CD4-positive, alpha-beta T cell treated with Interferon gamma for 1 hour (primary cell): ENCODE measurements at regions not wholly inside any gene's neighbourhood (a gene's known extent, or its start where the extent isn't known, plus 50 kb on each side); places are given as distances from the start of the nearest gene placed in this dataset.
"Not testable (repeated sequence)": the region's sequence is repeated elsewhere in the genome, so short reads cannot be mapped to it uniquely, and the experiment has no call there.

Experiments used
- DNase-seq: peaks from one replicate; pipeline ENCODE4 v3.0.0-alpha.2; 2020

DNA sequence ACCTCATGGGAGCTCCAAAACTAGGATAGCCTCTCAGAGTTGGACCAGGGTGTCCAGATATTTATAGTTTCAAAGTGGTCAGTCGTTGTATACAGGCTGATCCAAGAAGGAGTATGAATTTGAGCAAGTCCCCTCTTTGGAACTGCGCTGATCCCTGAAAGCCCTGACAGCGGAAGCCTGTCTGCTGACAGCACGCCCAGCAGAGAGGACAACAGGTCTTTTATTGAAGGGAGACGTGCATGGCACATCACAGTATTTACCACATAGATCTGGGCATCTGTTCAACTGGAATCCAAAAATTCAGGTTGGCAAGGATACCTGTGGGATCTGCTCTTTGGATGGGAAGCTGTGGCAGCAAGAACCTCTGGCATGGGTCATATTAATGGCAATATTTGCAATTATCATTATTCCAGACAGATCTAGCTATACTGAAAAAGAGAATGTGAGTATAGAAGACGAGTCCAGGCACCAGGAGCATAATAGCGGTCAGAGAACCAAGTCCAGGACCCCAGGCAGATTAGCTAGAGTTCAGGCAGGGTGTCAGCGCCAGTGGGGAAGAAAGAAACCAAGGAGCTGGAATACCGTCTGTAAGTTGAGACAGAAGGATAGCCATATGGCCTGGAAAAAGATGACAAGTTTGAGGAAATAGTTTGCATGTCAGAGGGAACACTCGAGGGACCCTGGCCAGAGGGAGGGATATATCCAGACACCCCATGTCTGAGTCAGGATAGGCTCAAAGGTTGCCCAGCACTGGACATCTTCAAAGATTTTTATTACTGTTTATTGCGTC lies 260.4 kb upstream of the FANCL start:
- DNase-seq: no peak

DNA sequence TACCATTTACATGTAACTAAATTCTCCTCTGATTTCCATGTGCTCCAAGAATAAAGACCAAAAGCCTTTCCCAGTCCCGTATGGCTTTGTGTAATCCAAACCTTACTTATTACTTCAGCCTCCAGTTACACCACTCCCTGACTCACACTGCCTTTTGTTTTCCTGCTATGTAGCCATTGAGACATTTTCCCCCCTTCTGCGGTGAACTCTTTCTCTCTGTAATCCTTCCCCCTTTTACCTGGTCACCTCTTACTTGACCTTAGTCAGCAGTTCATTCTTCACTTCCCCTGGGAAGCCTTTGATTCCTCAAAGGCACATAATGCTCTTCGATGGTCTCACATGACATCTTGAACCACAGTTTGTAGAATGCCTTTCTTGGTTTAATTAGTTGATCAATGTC lies 256.0 kb upstream of the FANCL start:
- no peak for DNase-seq

DNA sequence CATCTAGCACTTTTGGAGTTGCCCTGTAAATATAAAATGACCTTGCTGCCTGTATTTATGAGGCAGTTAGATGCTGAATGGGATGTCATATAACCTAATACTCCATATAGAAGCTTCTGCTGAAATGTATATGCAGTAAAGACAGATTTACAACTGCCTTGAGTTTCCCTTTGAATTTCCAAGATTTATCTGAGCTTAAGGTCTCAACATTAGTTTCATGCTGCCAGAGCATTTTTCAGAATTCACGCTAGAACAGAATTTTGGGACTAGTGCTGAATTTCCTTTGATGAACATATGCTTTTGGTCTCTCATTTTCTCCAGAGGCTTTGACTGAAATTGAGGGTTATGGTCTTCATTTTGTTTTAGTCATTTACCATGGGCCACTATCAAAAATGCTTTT lies 254.7 kb upstream of the FANCL start:
- no peak for DNase-seq

DNA sequence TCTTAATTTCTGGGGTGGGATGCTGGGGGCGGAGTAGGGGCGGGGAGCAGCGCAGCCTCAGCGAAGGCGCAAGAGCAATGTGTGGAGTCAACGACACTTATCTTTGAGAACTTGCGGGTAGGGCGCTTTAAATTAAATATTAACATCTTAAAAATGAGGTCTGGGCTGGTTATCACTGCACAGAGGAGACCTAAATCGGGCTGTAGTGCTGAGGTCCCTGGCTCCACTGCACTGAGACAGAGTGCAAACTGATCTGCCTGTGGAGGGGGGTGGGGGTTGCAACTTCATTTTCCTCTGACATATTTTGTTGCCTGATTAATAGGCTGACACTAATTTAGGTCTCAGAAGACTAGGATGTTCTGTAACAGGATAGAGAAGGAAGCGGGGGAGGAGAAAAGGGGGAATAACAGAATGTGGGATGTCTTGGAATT lies 253.0 kb upstream of the FANCL start:
- DNase-seq: no peak

DNA sequence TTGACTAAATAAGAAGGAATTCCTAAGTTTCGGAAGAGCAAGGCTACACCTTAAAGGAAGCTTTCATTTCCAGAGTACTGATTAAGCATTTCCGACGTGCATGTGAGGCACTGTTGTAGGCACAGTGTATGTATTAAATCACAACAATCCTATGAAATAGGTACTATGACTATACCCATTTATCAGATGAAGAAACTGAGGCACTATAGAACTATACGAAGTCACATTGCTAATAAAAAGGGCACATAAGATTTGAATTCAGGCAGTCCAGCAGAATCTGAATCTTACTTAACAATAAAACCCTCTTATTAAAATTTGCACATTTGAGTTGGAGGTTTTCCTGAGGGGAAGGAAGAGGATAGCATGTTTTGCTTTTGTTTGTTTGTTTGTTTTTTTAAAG lies 243.5 kb upstream of the FANCL start:
- no peak for DNase-seq

DNA sequence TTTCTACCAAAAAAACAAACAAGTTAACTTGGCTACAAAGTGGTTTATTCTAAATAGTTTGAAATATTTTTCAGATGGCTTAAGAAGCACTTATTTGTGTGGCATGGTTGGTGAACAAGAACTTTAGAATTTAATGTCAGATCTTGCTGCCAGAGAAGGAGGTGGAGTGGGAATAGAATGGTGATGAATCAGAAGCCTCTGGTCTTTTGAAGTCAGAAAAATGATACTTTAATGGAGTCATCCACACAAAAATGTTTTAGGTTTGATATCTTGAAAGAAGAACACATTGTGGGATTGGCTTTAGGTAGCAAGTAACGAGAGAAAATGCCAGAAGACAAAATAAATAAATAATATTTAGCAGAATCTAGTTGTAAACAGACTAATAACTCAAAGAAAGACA lies 243.1 kb upstream of the FANCL start:
- no peak for DNase-seq

DNA sequence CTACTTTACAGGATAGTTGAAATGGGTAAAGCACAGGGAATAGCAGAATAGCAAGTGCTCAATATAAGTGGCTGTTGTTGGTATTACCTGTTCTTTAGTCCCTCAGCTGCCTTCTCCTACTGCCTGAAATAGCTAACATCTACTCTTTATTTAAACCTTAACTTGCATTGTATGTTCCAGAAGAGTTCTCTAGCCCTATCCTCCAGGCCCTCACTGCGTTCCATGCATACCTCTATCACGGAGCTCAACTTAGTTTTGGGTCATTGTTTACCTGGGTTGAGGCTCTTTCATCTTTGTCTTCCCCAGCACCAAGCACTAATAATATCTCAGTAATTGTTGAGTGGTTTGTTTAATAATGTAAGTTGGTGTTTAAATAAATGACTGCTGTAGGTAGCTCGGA lies 242.2 kb upstream of the FANCL start:
- DNase-seq: no peak

- no peak for DNase-seq
Observed at GRCh38 chr2:58481670-58482069, 240.5 kb upstream of the FANCL start.

DNA sequence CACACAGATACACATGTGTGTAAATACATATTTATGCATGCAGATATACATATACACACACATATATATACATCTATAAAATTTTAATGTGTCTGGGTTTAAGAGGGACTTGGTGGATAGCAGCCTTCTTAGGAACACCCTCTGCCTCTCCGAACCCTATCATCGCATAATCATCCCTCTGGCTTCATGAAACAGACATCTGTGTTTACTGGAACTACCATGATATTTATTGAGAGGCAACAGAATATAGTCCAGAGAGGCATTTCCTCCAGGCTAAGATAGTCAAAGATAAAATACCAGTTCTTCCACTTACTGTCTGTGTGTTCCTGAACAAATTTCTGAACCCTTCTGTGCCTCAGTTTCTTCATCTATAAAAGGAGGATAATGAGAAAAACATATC lies 239.0 kb upstream of the FANCL start:
- DNase-seq: no peak

DNA sequence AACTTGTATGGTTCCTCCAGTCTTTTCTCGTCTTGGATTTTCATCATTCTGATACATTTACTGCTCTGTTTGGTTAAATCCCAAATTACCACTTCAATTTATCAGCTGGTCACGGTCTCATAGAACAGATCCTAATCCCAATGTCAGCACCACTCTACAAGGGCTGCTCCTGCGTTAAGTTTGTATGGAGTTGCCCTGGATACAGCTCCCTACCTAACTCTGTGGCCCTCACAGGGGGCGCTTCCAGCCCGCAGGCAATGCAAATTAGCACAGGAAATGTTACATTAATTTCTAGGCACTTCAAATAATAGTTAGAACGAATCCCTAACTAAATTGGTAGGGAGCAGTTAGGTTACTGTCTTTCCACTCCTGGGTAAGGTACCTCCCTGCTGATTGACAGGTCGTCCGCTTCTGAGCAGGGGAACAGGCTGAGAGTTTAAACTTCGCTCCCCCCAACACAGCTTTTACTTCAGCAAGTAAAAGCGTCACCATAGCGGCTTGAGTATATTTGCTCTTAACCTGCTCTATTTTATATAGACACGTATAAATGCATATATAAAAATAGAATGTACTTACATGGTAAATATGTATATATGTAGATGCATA lies 238.5 kb upstream of the FANCL start:
- no peak for DNase-seq

DNA sequence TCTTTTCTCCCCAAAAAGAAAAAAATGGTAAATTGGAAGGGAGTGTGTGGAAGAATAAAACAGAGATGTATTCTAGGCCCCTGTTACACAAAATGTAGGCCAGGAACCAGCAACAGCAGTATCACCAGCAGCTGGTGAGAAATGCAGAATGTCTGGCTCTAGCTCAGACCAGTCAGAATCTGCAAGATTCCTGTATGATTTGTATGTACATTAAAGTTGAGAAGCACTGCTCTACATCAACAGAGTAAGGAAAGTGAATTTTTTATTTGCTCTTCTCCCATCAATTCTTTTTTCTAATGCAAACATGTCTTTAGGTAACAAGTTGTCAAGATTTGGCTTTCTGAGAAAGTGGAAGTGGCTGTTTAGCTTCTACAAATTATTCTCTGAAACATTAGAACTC lies 235.4 kb upstream of the FANCL start:
- DNase-seq: no peak

GRCh38 chr2:58475756-58476155 lies 234.6 kb upstream of the FANCL start:
- no peak for DNase-seq

DNA sequence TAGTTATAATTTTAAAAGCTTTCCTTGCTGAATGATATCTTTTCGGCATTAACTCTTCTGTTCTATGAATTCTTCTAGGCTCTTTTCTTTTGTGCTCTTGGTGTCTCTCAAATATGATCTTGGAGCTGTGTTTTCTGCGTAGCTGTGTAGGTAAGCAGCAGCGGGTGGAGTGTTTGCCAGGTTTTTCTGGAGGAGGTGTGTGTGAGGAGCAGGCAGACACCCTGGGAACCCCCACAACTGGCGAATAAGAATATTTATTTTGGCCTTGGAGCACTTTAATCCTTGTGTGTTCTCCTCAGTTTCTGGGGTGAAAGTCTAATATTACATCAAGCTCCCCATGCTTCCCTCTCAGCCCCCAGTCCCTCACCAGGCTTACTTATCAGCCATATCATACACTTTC lies 232.0 kb upstream of the FANCL start:
- DNase-seq: no peak

GRCh38 chr2:58466804-58467203 lies 225.7 kb upstream of the FANCL start:
- no peak for DNase-seq

DNA sequence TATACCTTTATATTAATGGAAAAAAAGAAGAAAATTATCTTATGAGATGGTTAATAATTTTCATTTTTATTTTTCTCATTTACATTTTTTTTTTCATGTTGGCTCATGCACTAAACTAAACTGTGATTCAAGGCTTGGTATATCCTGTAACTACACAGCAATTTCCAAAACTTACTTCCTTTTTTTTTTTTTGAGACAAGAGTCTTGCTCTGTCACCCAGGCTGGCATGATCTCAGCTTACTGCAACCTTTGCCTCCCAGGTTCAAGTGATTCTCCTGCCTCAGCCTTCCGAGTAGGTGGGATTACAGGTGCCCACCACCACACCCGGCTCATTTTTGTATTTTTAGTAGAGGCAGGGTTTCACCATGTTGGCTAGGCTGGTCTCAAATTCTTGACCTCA lies 224.9 kb upstream of the FANCL start:
- not testable (repeated sequence) for DNase-seq

GRCh38 chr2:58460670-58461069 lies 219.5 kb upstream of the FANCL start:
- no peak for DNase-seq

GRCh38 chr2:58449286-58450010 lies 208.3 kb upstream of the FANCL start:
- peak; percentile 6 for DNase-seq

DNA sequence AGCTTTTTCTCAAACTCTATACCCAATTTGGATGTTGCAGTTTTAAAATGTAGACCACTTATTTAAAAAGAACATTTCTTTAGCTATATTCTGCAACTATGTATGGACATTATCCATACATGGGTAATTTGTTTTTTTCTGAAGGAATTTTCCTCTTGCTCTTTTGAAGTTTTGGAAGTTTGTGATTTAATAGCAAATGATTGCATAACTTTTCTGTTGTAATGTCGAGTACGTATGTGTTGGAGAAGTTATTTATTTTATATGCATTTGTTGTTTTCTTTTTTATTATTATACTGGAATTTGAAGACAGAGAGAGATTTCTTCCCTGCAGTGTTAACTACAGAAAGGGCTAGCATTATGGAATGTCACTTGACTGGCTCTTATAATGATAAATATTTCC lies 207.7 kb upstream of the FANCL start:
- DNase-seq: no peak

- no peak for DNase-seq
Observed at GRCh38 chr2:58448065-58448507, 207.0 kb upstream of the FANCL start.

GRCh38 chr2:58447586-58447985 lies 206.5 kb upstream of the FANCL start:
- no peak for DNase-seq

GRCh38 chr2:58441643-58442042 lies 200.5 kb upstream of the FANCL start:
- DNase-seq: no peak

DNA sequence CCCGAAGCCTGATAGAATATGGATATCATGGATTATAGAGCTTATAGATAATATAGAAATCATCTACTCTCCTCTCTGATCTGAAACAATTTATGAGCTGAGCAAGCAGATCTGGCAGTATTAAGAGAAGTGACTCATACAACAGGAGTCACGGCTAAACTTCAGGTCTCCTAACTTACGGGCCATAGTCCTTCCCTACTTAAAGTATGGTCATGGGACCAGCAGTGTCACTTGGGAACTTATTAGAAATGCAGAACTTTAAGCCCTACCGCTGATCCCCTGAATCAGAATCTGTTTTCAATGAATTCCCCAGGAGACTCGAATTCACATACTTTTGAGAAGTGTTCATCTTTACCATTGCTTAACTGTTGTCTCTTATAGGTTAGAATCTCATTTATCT lies 195.7 kb upstream of the FANCL start:
- DNase-seq: no peak

GRCh38 chr2:58435246-58435645 lies 194.1 kb upstream of the FANCL start:
- no peak for DNase-seq

DNA sequence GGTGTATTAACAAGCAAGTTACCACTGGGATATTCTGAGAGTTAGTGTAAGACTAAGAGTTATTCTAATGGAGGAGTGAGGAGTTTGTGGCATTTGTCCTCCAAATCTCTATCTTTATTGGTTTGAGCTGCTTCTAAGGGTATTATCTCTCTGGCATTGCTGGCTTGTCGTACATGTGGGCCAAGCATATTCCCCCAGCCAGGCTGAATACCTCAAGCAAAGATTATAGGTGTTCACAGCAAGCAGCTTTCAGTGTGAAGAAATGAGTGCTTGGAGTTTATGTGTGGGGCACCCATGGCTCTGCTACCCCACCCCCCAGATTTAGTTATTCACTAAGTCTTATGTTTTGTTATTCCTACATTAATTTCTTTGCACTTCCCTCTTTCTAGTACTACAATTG lies 193.6 kb upstream of the FANCL start:
- no peak for DNase-seq
